ENCODE measurements at regions not wholly inside any gene's neighbourhood (a gene's known extent, or its start where the extent isn't known, plus 50 kb on each side); places are given as distances from the start of the nearest gene placed in this dataset.
"Not testable (repeated sequence)": the region's sequence is repeated elsewhere in the genome, so short reads cannot be mapped to it uniquely, and the experiment has no call there.

GRCh38 chr15:31609258-31609681, 282.6 kb downstream of the KLF13 start:
- H3K4me1 ChIP-seq (ENCODE audit: insufficient read depth, low read length): peaks cover 20% of the 10 kb centered on the region
- ChIA-PET CTCF (no interaction called here), POLR2A (ENCODE audit: unreplicated experiment) (no interaction called here)
- no peak overlapping the region for H3K27ac ChIP-seq (ENCODE audit: low read length)
- DNase-seq (no peak), ATAC-seq (no peak)
- no peak overlapping the region for H3K4me3 ChIP-seq (ENCODE audit: low read length)
- no peaks in the 10 kb centered on the region for H3F3A ChIP-seq (ENCODE audit: low read length, unreplicated experiment)
- no peaks in the 10 kb centered on the region for H3K79me2 ChIP-seq (ENCODE audit: low read length)
- no peaks in the 10 kb centered on the region for H3K36me3 ChIP-seq (ENCODE audit: low read depth, low read length)
- H2AFZ ChIP-seq (ENCODE audit: low read length): no peak overlapping the region
- no peaks in the 10 kb centered on the region for H3K27me3 ChIP-seq (ENCODE audit: low read length)
- H4K20me1 ChIP-seq (ENCODE audit: low read length): no peaks in the 10 kb centered on the region
- no TSS peak for BruUV-seq (replicated peaks)
- no peak for TF ChIP-seq EZH2phosphoT487 (IDR thresholded peaks at IDR 0.05; ENCODE audit: borderline replicate concordance, low read length)
- TF ChIP-seq EZH2 (IDR thresholded peaks at IDR 0.05; ENCODE audit: low read length, unreplicated experiment): no peak
- TF ChIP-seq CTCF (conservative IDR thresholded peaks at IDR 0.05; ENCODE audit: low read depth, low read length): no peak
- intact Hi-C loops (cut with micrococcal nuclease): no loop called here
- no peak overlapping the region for H3K9ac ChIP-seq (ENCODE audit: low read length)
- H3K9me2 ChIP-seq (replicated peaks; ENCODE audit: low read length): no peaks in the 10 kb centered on the region
- H3K9me3 ChIP-seq (ENCODE audit: low read length): no peaks in the 10 kb centered on the region
- no peak overlapping the region for H3K4me2 ChIP-seq (ENCODE audit: low read length)

- DNase-seq (no peak), ATAC-seq (no peak)
- Histone ChIP-seq H3K9ac (ENCODE audit: low read length) (no peak overlapping the region), H3K4me1 (ENCODE audit: insufficient read depth, low read length) (peaks cover 20% of the 10 kb centered on the region), H3K27ac (ENCODE audit: low read length) (no peak overlapping the region), H3K27me3 (ENCODE audit: low read length) (no peaks in the 10 kb centered on the region), H2AFZ (ENCODE audit: low read length) (no peak overlapping the region), H3K79me2 (ENCODE audit: low read length) (no peaks in the 10 kb centered on the region), H3F3A (ENCODE audit: low read length, unreplicated experiment) (no peaks in the 10 kb centered on the region), H3K9me3 (ENCODE audit: low read length) (no peaks in the 10 kb centered on the region), H4K20me1 (ENCODE audit: low read length) (no peaks in the 10 kb centered on the region), H3K9me2 (replicated peaks; ENCODE audit: low read length) (no peaks in the 10 kb centered on the region), H3K4me2 (ENCODE audit: low read length) (no peak overlapping the region), H3K4me3 (ENCODE audit: low read length) (no peak overlapping the region), H3K36me3 (ENCODE audit: low read depth, low read length) (no peaks in the 10 kb centered on the region)
- CTCF ChIA-PET: no interaction called here
- POLR2A ChIA-PET (ENCODE audit: unreplicated experiment): no interaction called here
- BruUV-seq (replicated peaks): no TSS peak
- intact Hi-C loops (cut with micrococcal nuclease): no loop called here
- TF ChIP-seq EZH2phosphoT487 (IDR thresholded peaks at IDR 0.05; ENCODE audit: borderline replicate concordance, low read length) (no peak), EZH2 (IDR thresholded peaks at IDR 0.05; ENCODE audit: low read length, unreplicated experiment) (no peak), CTCF (conservative IDR thresholded peaks at IDR 0.05; ENCODE audit: low read depth, low read length) (no peak)
These were observed 283.3 kb downstream of the KLF13 start for GRCh38 chr15:31609906-31610305.

- POLR2A ChIA-PET (ENCODE audit: unreplicated experiment): no interaction called here
- Histone ChIP-seq H3K9ac (ENCODE audit: low read length) (no peak overlapping the region), H3K27me3 (ENCODE audit: low read length) (no peaks in the 10 kb centered on the region), H3K27ac (ENCODE audit: low read length) (no peak overlapping the region), H3K9me3 (ENCODE audit: low read length) (no peaks in the 10 kb centered on the region), H3K4me3 (ENCODE audit: low read length) (no peak overlapping the region), H4K20me1 (ENCODE audit: low read length) (no peaks in the 10 kb centered on the region), H3K79me2 (ENCODE audit: low read length) (no peaks in the 10 kb centered on the region), H3K36me3 (ENCODE audit: low read depth, low read length) (no peaks in the 10 kb centered on the region), H3K4me2 (ENCODE audit: low read length) (no peak overlapping the region), H2AFZ (ENCODE audit: low read length) (no peak overlapping the region), H3K4me1 (ENCODE audit: insufficient read depth, low read length) (no peaks in the 10 kb centered on the region), H3F3A (ENCODE audit: low read length, unreplicated experiment) (no peaks in the 10 kb centered on the region), H3K9me2 (replicated peaks; ENCODE audit: low read length) (no peaks in the 10 kb centered on the region)
- CTCF ChIA-PET: no interaction called here
- no peak for DNase-seq
- no peak for ATAC-seq
- intact Hi-C loops (cut with micrococcal nuclease): no loop called here
- no TSS peak for BruUV-seq (replicated peaks)
- TF ChIP-seq EZH2phosphoT487 (IDR thresholded peaks at IDR 0.05; ENCODE audit: borderline replicate concordance, low read length) (no peak), EZH2 (IDR thresholded peaks at IDR 0.05; ENCODE audit: low read length, unreplicated experiment) (no peak), CTCF (conservative IDR thresholded peaks at IDR 0.05; ENCODE audit: low read depth, low read length) (no peak)
These were observed 289.2 kb downstream of the KLF13 start for GRCh38 chr15:31615643-31616415.

GRCh38 chr15:31623297-31623696, 296.7 kb downstream of the KLF13 start:
- POLR2A ChIA-PET (ENCODE audit: unreplicated experiment); H4K20me1 ChIP-seq (ENCODE audit: low read length); H3K36me3 ChIP-seq (ENCODE audit: low read depth, low read length); CTCF ChIA-PET; H3K27ac ChIP-seq (ENCODE audit: low read length); H3K9me3 ChIP-seq (ENCODE audit: low read length); BruUV-seq (replicated peaks); H3K9ac ChIP-seq (ENCODE audit: low read length); H3K79me2 ChIP-seq (ENCODE audit: low read length); H3K4me1 ChIP-seq (ENCODE audit: insufficient read depth, low read length); H3K9me2 ChIP-seq (replicated peaks; ENCODE audit: low read length); H2AFZ ChIP-seq (ENCODE audit: low read length); intact Hi-C loops (cut with micrococcal nuclease); H3K4me2 ChIP-seq (ENCODE audit: low read length); H3F3A ChIP-seq (ENCODE audit: low read length, unreplicated experiment); H3K27me3 ChIP-seq (ENCODE audit: low read length); ATAC-seq; H3K4me3 ChIP-seq (ENCODE audit: low read length); DNase-seq: not testable (repeated sequence)

All from PC-3 (cell line).